ENCODE measurements at regions not wholly inside any gene's neighbourhood (a gene's known extent, or its start where the extent isn't known, plus 50 kb on each side); places are given as distances from the start of the nearest gene placed in this dataset.

DNA sequence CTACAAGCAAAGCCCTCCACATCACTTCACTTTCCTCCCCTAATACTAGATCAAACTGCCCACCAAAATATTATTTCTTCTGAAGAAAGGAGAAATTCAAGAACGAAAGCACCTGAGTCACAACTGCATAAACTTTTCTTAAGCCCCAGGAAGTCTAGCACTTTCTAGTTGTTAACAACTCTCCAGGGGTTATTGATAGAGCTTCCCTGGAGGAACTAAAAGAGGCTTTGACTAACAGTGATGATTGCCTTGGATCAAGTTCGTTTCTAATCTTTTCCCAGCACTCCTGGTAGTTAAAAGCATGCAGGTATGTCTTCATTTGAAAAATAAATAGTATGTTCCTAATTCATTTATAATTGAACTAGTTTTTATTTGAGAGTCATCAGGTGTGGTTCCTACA, 917.0 kb downstream of the TUSC7 start:
- no peak for TF ChIP-seq EZH2 (IDR thresholded peaks at IDR 0.05; ENCODE audit: insufficient read depth, poor library complexity, severe bottlenecking)
- TF ChIP-seq EZH2phosphoT487 (IDR thresholded peaks at IDR 0.05; ENCODE audit: insufficient read depth, low read depth): no peak

Measured in GM23248 (cell line).